Retinal pigment epithelial cell (primary cell): ENCODE measurements at regions not wholly inside any gene's neighbourhood (a gene's known extent, or its start where the extent isn't known, plus 50 kb on each side); places are given as distances from the start of the nearest gene placed in this dataset.

Experiments used
- DNase-seq: peaks from one replicate; pipeline ENCODE4 v3.0.0-alpha.2; 2010; ENCODE audit warnings: low read depth
- H3K4me3 ChIP-seq: 2 replicates; pipeline ENCODE4 v1.5.1; 2011; ENCODE audit warnings: mild to moderate bottlenecking, low read length, control low read depth, moderate library complexity
- CTCF ChIP-seq: conservative IDR thresholded peaks from 2 replicates; pipeline ENCODE4 v1.5.1; 2011; ENCODE audit warnings: low read depth, low read length, control low read depth, inconsistent platforms

GRCh38 chr2:150895968-150896367 is 365.7 kb downstream of the RBM43 start:
- TF ChIP-seq CTCF: no peak
- DNase-seq: no peak
- H3K4me3 ChIP-seq: no peak overlapping the region

DNA sequence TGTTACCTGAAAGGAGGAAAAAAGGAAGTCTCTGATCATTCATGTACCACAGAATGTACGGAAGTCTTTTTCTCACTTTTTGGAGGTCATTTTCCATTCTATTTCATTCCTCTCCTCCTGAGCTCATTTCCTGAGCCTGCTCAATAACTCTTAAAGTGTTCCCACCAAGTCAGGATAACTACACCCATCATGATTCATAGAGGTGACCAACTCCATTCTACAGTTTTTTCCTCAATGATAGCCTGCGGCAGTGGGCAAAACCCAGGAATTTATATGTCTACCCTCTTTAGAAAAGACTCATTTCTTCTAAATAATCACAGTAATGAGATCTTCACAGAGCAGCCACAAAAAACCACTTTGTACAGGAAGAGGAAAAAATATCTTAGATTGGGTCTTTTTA is 372.5 kb downstream of the RBM43 start:
- no peak for TF ChIP-seq CTCF
- DNase-seq: no peak
- H3K4me3 ChIP-seq: no peak overlapping the region

DNA sequence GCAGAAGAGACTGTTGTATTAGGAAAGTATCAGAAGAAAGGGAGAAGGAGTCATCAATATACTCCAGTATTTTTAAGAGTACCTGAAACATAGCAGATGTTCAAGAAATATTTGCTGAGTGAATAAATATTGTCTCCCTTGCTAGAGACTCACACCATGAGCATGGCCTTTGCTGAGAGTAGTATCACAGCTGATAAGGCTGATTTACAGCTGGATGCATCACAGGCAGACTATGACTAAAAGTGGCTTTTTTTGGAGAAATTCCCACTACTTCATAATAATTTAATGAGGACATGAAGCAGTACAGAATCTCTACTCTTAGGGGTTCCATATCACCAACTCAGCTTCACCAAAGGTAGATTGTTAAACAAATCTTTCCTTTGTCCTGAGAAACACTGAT is 373.3 kb downstream of the RBM43 start:
- TF ChIP-seq CTCF: no peak
- DNase-seq: no peak
- H3K4me3 ChIP-seq: no peak overlapping the region

DNA sequence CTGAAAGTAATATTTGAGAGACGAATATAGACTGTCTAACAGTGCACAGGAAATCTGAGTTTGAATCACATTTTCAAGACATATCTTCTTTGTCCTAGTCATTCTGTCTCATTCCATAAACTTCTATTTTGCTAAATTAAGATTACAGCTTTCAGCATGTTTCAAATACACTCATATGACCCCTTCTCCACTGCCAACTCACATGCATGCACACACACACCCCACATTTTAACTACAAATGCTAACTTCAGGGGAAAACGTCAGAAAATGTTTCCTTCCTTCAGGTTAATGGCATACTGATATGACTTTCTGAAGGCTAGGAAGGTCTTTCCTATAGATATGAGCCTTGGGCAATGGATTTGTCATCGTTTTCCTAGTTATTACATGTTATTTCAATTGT is 373.7 kb downstream of the RBM43 start:
- DNase-seq: no peak
- H3K4me3 ChIP-seq: no peak overlapping the region
- TF ChIP-seq CTCF: no peak

- no peak for TF ChIP-seq CTCF
- no peak for DNase-seq
- H3K4me3 ChIP-seq: no peak overlapping the region
Observed at GRCh38 chr2:150885774-150886386, 375.8 kb downstream of the RBM43 start.

- H3K4me3 ChIP-seq: no peak overlapping the region
- TF ChIP-seq CTCF: no peak
- DNase-seq: no peak
Observed at GRCh38 chr2:150885236-150885635, 376.4 kb downstream of the RBM43 start.

DNA sequence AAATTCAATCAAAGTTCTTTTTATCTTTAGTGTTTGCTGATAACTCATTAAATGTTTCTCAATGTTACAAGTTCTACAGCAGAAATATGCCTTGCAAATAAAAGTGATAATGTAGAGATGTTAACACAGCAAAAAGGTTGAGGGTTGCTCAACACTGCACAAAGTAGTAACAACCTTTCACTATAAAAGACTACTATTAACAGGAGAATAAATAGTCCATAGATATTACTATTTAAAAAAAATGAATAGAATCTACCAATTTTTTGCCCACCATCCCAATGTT is 378.1 kb downstream of the RBM43 start:
- no peak overlapping the region for H3K4me3 ChIP-seq
- no peak for TF ChIP-seq CTCF
- no peak for DNase-seq
